IMR-90 (cell line): ENCODE measurements at regions not wholly inside any gene's neighbourhood (a gene's known extent, or its start where the extent isn't known, plus 50 kb on each side); places are given as distances from the start of the nearest gene placed in this dataset.

Experiments
- ATAC-seq: fragments of 200-7000 bp; cut with Tn5 transposase; 2 replicates; pipeline ENCODE4 v1.9.1; 2020; ENCODE audit warnings: low read depth, mild to moderate bottlenecking, moderate library complexity
- BruUV-seq: library from RNA; stranded (reverse); fragments of 400-500 nt; replicated peaks from 2 replicates; lab custom pipeline; 2021; lab: Mats Ljungman, UMichigan
- CTCF ChIA-PET: fragments of 300-600 bp; formaldehyde crosslinking; extraction: SDS; loops from one replicate; lab custom pipeline; 2021; ENCODE audit warnings: antibody characterized with exemption; lab: Yijun Ruan, JAX
- POLR2A ChIA-PET: fragments of 300-600 bp; sonication (Branson Sonifier 250); formaldehyde crosslinking; loops from one replicate; lab custom pipeline; 2022; ENCODE audit warnings: antibody characterized with exemption; ENCODE audit not compliant: unreplicated experiment; lab: Charles Lee
- DNase-seq: peaks from one replicate; pipeline ENCODE4 v3.0.0; 2013
- H2AFZ ChIP-seq: replicated peaks from 2 replicates; pipeline ENCODE3; 2013; ENCODE audit warnings: low read length, mild to moderate bottlenecking; ENCODE audit not compliant: poor library complexity
- H2AK5ac ChIP-seq: 2 replicates; pipeline ENCODE4 v1.6.1; 2013; ENCODE audit warnings: low read depth, low read length, inconsistent platforms
- H2AK9ac ChIP-seq: replicated peaks from 2 replicates; pipeline ENCODE3; 2013; ENCODE audit warnings: mild to moderate bottlenecking, low read depth, low read length, moderate library complexity; ENCODE audit not compliant: poor library complexity
- H2BK120ac ChIP-seq: 2 replicates; pipeline ENCODE4 v1.6.1; 2013; ENCODE audit warnings: low read depth, low read length, inconsistent platforms
- H2BK15ac ChIP-seq: 3 replicates; pipeline ENCODE4 v1.6.1; 2013; ENCODE audit warnings: low read depth, low read length, inconsistent platforms
- H2BK20ac ChIP-seq: 2 replicates; pipeline ENCODE4 v1.6.1; 2013; ENCODE audit warnings: low read depth, mild to moderate bottlenecking, inconsistent platforms, low read length, moderate library complexity
- H2BK5ac ChIP-seq: 2 replicates; pipeline ENCODE4 v1.6.1; 2013; ENCODE audit warnings: mild to moderate bottlenecking, low read depth, low read length, inconsistent platforms; ENCODE audit not compliant: poor library complexity, severe bottlenecking
- H3K14ac ChIP-seq: replicated peaks from 2 replicates; pipeline ENCODE4 v1.6.1; 2013; ENCODE audit warnings: low read depth, low read length, inconsistent platforms
- H3K18ac ChIP-seq: 2 replicates; pipeline ENCODE4 v1.6.1; 2013; ENCODE audit warnings: low read depth, low read length, control low read depth
- H3K23ac ChIP-seq: 2 replicates; pipeline ENCODE4 v1.6.1; 2013; ENCODE audit warnings: low read depth, low read length, inconsistent platforms
- H3K27ac ChIP-seq: 2 replicates; pipeline ENCODE4 v1.5.1; 2013; ENCODE audit warnings: mild to moderate bottlenecking, control low read depth, low read length; ENCODE audit not compliant: insufficient read depth
- H3K27me3 ChIP-seq: 2 replicates; pipeline ENCODE4 v1.6.1; 2013; ENCODE audit warnings: low read length; ENCODE audit not compliant: control insufficient read depth, insufficient read depth
- H3K36me3 ChIP-seq: 2 replicates; pipeline ENCODE4 v1.6.1; 2013; ENCODE audit warnings: low read length, mixed read lengths; ENCODE audit not compliant: control insufficient read depth, insufficient read depth
- H3K4ac ChIP-seq: 2 replicates; pipeline ENCODE4 v1.6.1; 2013; ENCODE audit warnings: low read depth, low read length, inconsistent platforms
- H3K4me1 ChIP-seq: 2 replicates; pipeline ENCODE4 v1.6.1; 2013; ENCODE audit warnings: low read length, mixed read lengths; ENCODE audit not compliant: control insufficient read depth, insufficient read depth
- H3K4me2 ChIP-seq: 2 replicates; pipeline ENCODE4 v1.6.1; 2013; ENCODE audit warnings: low read depth, mild to moderate bottlenecking, control low read depth, low read length, moderate library complexity
- H3K4me3 ChIP-seq: 2 replicates; pipeline ENCODE4 v1.5.1; 2013; ENCODE audit warnings: low read depth, mild to moderate bottlenecking, control low read depth, low read length, moderate library complexity; ENCODE audit not compliant: insufficient read depth
- H3K56ac ChIP-seq: 2 replicates; pipeline ENCODE4 v1.6.1; 2013; ENCODE audit warnings: low read length, inconsistent platforms; ENCODE audit not compliant: insufficient read depth; ENCODE audit errors: extremely low read depth
- H3K79me1 ChIP-seq, 2 experiments: 2 replicates each; pipeline ENCODE4 v1.6.1; 2013; ENCODE audit warnings: low read length in 2 of 2, inconsistent platforms in 1 of 2, low read depth in 1 of 2
- H3K9ac ChIP-seq: 2 replicates; pipeline ENCODE4 v1.6.1; 2013; ENCODE audit warnings: low read depth, low read length, control low read depth
- H3K9me1 ChIP-seq: 2 replicates; pipeline ENCODE4 v1.6.1; 2013; ENCODE audit warnings: low read length, inconsistent platforms; ENCODE audit not compliant: insufficient read depth
- H3K9me3 ChIP-seq: 2 replicates; pipeline ENCODE4 v1.6.1; 2013; ENCODE audit warnings: low read length; ENCODE audit not compliant: control insufficient read depth, insufficient read depth
- H4K20me1 ChIP-seq: 2 replicates; pipeline ENCODE4 v1.6.1; 2013; ENCODE audit warnings: low read length, inconsistent platforms; ENCODE audit not compliant: insufficient read depth
- H4K5ac ChIP-seq: 2 replicates; pipeline ENCODE4 v1.6.1; 2013; ENCODE audit warnings: mild to moderate bottlenecking, low read depth, low read length, control low read depth
- H4K8ac ChIP-seq, 2 experiments: 2 replicates each; pipeline ENCODE4 v1.6.1; 2013; ENCODE audit warnings: low read depth in 2 of 2, low read length in 2 of 2, control low read depth in 1 of 2, inconsistent platforms in 1 of 2
- H4K91ac ChIP-seq: 2 replicates; pipeline ENCODE4 v1.6.1; 2013; ENCODE audit warnings: low read depth, low read length, inconsistent platforms; ENCODE audit not compliant: insufficient read depth
- MAFK ChIP-seq: IDR thresholded peaks from 2 replicates; pipeline ENCODE4 v1.6.1; 2012; ENCODE audit warnings: low read depth, low read length, improper control_type of control experiment
- POLR2A ChIP-seq: IDR thresholded peaks from 2 replicates; pipeline ENCODE4 v1.6.1; 2012; ENCODE audit warnings: mild to moderate bottlenecking, low read depth, low read length
- WGBS, 2 experiments: methylation state at CpG; one replicate each; pipeline versions ENCODE4 v1.1.5 to v1.1.7; 2013; ENCODE audit warnings: missing lambda C conversion rate in 2 of 2; ENCODE audit not compliant: insufficient read length in 1 of 2; ENCODE audit errors: extremely low coverage in 2 of 2; 5-methylcytosine and 5-hydroxymethylcytosine counted together
- dilution Hi-C: fragments of 300-500 bp; cut with HindIII; formaldehyde crosslinking; loops from one replicate; pipeline ENCODE4 v1.14.3; 2018; ENCODE audit warnings: low sequenced_read_pairs; ENCODE audit not compliant: unreplicated experiment
- in situ Hi-C: fragments of 300-500 bp; cut with MboI; formaldehyde crosslinking; loops from 3 replicates; pipeline ENCODE4 v1.14.3; 2019; ENCODE audit warnings: low sequenced_read_pairs, inconsistent platforms, mixed read lengths
- intact Hi-C: fragments of 100-400 bp; cut with micrococcal nuclease; formaldehyde crosslinking; loops from 2 replicates; pipeline ENCODE4 v1.10.0; 2022

DNA sequence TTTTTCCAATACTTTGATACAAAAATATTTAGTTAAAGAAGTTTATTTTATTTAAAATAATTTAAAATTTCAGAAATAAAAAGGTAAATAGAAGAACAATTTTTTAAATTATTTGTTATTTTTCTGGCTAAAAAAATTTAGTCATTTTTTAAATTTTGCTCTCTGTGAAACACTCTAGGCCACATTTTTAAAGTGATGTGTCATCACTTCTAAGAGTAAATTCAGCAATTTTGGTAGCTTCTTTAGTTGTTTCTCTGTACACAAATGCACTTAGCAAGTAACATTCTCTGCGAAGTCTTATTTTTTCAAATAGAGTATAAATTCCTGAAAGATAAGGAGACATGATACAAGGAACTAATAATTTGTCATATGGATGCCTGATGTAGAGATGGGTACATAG, 760.0 kb upstream of the PRMT6 start:
- no peak overlapping the region for H2BK15ac ChIP-seq
- intact Hi-C loops, result no loop called here

More for the DNA sequence above, 760.0 kb upstream of the PRMT6 start:
- TF ChIP-seq MAFK (peak; percentile 66), POLR2A (no peak)
- WGBS, 2 experiments, result no CpG with 5 or more reads among the region's 1 CpG
- dilution Hi-C loops (no loop called here), in situ Hi-C loops (no loop called here)
- H3K27me3 ChIP-seq, result no peaks in the 10 kb centered on the region
- no peak overlapping the region for H3K18ac ChIP-seq
- no peak overlapping the region for H3K14ac ChIP-seq
- H3K9ac ChIP-seq, result no peak overlapping the region
- H2AK9ac ChIP-seq, result no peak overlapping the region
- no peaks in the 10 kb centered on the region for H3K36me3 ChIP-seq
- H3K4ac ChIP-seq, result no peak overlapping the region
- no peak overlapping the region for H2BK120ac ChIP-seq
- DNase-seq (no peak), ATAC-seq (no peak)
- no peaks in the 10 kb centered on the region for H4K20me1 ChIP-seq
- H2BK20ac ChIP-seq, result no peak overlapping the region
- H3K23ac ChIP-seq, result no peak overlapping the region
- no peak overlapping the region for H2AFZ ChIP-seq
- no peaks in the 10 kb centered on the region for H3K79me1 ChIP-seq
- H3K27ac ChIP-seq, result no peak overlapping the region
- H3K9me1 ChIP-seq, result no peaks in the 10 kb centered on the region
- POLR2A ChIA-PET, result no interaction called here
- H2BK5ac ChIP-seq, result no peak overlapping the region
- H4K5ac ChIP-seq, result no peak overlapping the region
- no peaks in the 10 kb centered on the region for H3K4me1 ChIP-seq
- peaks cover 2% of the 10 kb centered on the region; the same call in 1 of the 2 replicates for H3K9me3 ChIP-seq
- H4K8ac ChIP-seq, result no peak overlapping the region
- CTCF ChIA-PET, result no interaction called here
- BruUV-seq, result no TSS peak
- H2AK5ac ChIP-seq, result no peak overlapping the region
- no peak overlapping the region for H3K56ac ChIP-seq
- H3K4me3 ChIP-seq, result no peak overlapping the region
- H4K91ac ChIP-seq, result no peak overlapping the region
- H3K4me2 ChIP-seq, result no peak overlapping the region
